AG09319 (cell line): ENCODE measurements at regions not wholly inside any gene's neighbourhood (a gene's known extent, or its start where the extent isn't known, plus 50 kb on each side); places are given as distances from the start of the nearest gene placed in this dataset.

ENCODE experiments used
- DNase-seq: peaks from one replicate; pipeline ENCODE4 v3.0.0-alpha.2; 2010; ENCODE audit warnings: low read depth; ENCODE audit errors: extremely low read depth
- TF ChIP-seq, protein P1 (sequence below): IDR thresholded peaks from 2 replicates; pipeline ENCODE4 v1.5.1; 2011; ENCODE audit warnings: low read depth, mild to moderate bottlenecking, inconsistent platforms, low read length, moderate library complexity

DNA sequence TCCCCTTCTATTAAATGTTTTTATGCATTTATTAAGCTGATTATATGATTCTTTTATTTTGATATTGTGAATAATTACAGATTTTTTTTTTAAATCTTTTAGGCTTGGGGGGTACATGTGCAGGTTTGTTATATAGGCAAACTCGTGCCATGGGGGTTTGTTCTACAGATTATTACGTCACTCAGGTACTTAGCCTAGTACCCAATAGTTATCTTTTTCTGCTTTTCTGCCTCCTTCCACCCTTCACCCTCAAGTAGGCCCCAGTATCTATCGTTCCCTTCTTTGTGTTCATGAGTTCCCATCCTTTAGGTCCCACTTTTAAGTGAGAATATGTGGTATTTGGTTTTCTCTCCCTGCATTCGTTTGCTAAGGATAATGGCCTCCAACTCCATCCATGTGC is 92.2 kb upstream of the CWC22 start:
- TF ChIP-seq, protein P1, sequence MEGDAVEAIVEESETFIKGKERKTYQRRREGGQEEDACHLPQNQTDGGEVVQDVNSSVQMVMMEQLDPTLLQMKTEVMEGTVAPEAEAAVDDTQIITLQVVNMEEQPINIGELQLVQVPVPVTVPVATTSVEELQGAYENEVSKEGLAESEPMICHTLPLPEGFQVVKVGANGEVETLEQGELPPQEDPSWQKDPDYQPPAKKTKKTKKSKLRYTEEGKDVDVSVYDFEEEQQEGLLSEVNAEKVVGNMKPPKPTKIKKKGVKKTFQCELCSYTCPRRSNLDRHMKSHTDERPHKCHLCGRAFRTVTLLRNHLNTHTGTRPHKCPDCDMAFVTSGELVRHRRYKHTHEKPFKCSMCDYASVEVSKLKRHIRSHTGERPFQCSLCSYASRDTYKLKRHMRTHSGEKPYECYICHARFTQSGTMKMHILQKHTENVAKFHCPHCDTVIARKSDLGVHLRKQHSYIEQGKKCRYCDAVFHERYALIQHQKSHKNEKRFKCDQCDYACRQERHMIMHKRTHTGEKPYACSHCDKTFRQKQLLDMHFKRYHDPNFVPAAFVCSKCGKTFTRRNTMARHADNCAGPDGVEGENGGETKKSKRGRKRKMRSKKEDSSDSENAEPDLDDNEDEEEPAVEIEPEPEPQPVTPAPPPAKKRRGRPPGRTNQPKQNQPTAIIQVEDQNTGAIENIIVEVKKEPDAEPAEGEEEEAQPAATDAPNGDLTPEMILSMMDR, result no peak
- DNase-seq, result no peak

DNA sequence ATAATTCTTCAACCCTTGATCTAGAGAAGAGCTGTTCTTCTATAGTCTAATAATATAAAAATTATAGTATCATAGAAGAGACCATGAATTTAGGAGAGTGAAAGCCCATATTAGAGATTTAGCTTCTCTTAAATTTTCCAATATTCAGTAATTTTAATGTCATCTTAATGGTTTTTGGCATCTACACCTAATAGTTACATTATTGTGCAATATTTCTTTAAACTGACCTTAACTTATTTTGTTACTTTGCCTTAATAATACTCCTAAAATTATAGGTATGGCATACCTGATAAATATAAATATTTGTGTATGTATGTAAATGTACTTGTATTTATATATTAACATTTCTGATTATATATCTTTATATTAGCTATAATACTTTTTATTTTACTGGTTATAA is 78.0 kb upstream of the CWC22 start:
- TF ChIP-seq, protein P1, result no peak
- DNase-seq, result no peak

DNA sequence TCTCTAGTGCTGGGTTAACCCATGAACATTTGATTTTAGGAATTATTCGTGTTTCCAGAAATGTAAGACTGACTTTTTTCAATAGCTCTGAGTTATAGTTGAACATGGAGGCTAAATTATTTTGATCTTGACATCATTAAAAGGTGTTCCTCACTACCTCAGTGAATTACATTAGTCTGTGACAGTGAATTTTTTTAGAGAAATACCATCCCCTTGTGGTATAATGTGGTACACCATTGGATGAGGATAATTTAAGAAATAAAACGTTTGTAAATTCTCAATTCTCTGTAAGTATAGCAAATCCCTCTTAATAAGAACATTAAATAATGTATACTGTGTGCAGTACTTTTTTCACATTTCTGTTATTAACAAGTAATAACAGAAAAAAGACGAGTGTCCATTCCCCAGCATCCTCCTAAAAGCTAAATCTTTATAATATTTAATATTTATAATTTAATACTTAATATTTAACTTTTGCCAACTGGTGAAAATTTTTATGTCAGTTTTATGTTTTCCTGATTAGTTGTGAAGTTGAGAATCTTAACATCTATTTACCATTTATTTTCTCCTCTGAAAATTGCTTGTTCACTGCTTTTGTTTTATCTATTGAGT is 70.3 kb upstream of the CWC22 start:
- peak; percentile 1 for DNase-seq
- TF ChIP-seq, protein P1, result peak; percentile 92

DNA sequence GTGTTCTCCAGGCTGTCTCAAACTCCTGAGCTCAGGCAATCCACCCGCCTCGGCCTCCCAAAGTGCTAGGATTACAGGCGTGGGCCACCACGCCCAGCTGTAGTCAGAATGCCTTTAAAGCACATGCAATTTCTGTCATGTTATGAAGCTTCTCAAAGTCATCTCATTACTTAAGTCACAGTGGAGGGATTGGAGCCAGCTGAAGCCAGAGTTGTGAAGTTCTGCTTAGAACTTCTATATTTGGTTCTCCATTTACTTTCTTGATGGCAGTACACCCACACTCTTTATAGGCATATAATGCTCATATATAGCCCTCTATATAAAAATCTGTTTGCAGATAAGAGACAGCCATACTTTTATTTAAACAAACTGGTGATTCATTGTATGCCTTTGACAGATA is 68.8 kb upstream of the CWC22 start:
- TF ChIP-seq, protein P1, result no peak
- DNase-seq, result no peak

DNA sequence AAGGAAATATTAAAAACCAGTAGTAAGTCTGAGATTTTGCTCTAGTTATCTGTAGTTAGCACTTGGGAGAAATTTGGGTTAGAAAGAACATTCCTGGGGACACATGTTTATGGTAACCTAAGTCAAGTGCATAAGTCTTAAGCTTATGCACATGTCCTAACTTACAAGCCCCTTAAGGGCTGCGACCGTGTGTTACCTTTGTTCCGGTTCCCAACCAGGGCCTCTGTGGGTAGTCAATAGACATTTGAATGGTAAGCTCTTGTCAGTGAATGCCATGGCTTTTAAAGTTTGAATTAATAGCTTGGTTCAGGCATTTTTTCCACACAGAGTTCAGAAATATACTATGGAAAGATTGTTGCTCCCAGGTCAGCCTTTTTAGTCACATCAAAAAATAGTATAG is 64.7 kb upstream of the CWC22 start:
- DNase-seq, result no peak
- TF ChIP-seq, protein P1, result no peak

DNA sequence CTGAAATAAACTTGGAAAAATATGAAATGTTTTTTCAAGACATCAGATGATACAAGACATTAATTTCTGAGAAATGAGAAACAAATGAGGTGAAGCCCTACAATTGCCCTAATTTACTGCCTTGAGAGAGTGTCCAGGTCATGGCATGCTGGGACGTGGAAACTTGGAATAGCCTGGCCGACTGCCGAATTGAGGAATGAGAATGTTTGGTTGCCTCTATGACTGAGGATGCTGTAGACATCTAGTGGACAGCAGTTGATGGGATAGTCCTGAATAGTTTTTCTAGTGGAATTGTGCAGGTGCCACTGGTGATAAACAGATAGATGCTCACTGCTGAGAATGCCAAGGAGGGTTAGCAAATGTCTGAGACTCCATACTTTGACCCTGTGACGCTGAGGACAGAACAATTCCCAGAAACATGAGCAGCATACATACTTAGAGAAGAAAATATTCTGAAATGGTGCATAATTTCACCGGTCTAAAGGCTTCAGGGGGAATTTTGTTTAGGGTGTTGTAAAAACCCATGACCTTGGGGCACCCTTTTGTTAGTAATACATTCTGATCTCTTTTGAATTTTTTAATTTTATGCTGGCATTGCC is 56.5 kb upstream of the CWC22 start:
- TF ChIP-seq, protein P1, result no peak
- DNase-seq, result no peak

DNA sequence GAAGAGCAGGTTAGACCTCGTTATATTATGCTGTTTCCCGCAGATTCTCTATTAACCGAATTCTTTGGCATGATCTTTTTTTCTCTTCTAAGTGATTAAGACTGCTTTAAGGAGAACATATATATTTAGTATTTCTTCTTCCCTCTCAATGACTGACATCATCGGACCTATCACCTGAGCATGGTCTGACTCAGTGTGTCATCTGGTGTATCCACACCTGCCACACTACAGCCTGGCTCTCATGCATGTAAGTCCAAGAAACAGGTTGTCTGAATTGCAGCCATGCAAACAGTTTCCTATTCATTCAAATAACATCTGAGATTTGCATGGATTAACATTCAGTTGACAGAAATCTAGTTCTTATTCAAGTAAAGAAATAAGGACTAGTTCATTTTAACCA is 55.1 kb upstream of the CWC22 start:
- no peak for DNase-seq
- TF ChIP-seq, protein P1, result no peak
